Loucy (cell line): ENCODE measurements at regions not wholly inside any gene's neighbourhood (a gene's known extent, or its start where the extent isn't known, plus 50 kb on each side); places are given as distances from the start of the nearest gene placed in this dataset.

ENCODE experiments used
- H2AFZ ChIP-seq: fragments of 200-600 bp; sonication (generic); 2 replicates; pipeline ENCODE4 v1.6.0; 2016; ENCODE audit warnings: antibody characterized with exemption, mild to moderate bottlenecking, low read length, moderate library complexity
- H3F3A ChIP-seq: fragments of 200-600 bp; 2 replicates; pipeline ENCODE4 v1.6.0; 2016; ENCODE audit warnings: antibody characterized with exemption, low read depth, mild to moderate bottlenecking
- H3K27me3 ChIP-seq: fragments of 200-600 bp; sonication (generic); 2 replicates; pipeline ENCODE4 v1.6.1; 2014; ENCODE audit warnings: low read length, mild to moderate bottlenecking; ENCODE audit not compliant: insufficient read depth, poor library complexity, severe bottlenecking
- H3K36me3 ChIP-seq: fragments of 200-600 bp; sonication (generic); 2 replicates; pipeline ENCODE4 v1.6.1; 2016; ENCODE audit warnings: low read length; ENCODE audit not compliant: insufficient read depth
- H3K4me1 ChIP-seq: fragments of 200-600 bp; sonication (generic); 2 replicates; pipeline ENCODE4 v1.5.1; 2014; ENCODE audit warnings: low read length, mild to moderate bottlenecking; ENCODE audit not compliant: insufficient read depth, poor library complexity, severe bottlenecking
- H3K4me2 ChIP-seq: fragments of 200-600 bp; sonication (generic); 2 replicates; pipeline ENCODE4 v1.6.0; 2014; ENCODE audit warnings: antibody characterized with exemption, low read length, low read depth, mild to moderate bottlenecking; ENCODE audit not compliant: poor library complexity, severe bottlenecking
- H3K4me3 ChIP-seq: fragments of 200-600 bp; sonication (generic); 2 replicates; pipeline ENCODE4 v1.5.1; 2014; ENCODE audit warnings: low read length, mild to moderate bottlenecking, mixed read lengths; ENCODE audit not compliant: poor library complexity, severe bottlenecking
- H3K79me2 ChIP-seq: fragments of 200-600 bp; sonication (generic); 2 replicates; pipeline ENCODE4 v1.6.1; 2014; ENCODE audit warnings: low read length; ENCODE audit not compliant: insufficient read depth
- H3K9ac ChIP-seq: fragments of 200-600 bp; sonication (generic); 2 replicates; pipeline ENCODE4 v1.6.0; 2014; ENCODE audit warnings: mild to moderate bottlenecking, low read depth, low read length, moderate library complexity; ENCODE audit not compliant: poor library complexity, severe bottlenecking
- H3K9me2 ChIP-seq: fragments of 200-600 bp; sonication (generic); replicated peaks from 2 replicates; pipeline ENCODE4 v1.6.1; 2016; ENCODE audit warnings: low read depth, low read length, mixed read lengths
- H3K9me3 ChIP-seq: fragments of 200-600 bp; sonication (generic); 2 replicates; pipeline ENCODE4 v1.6.1; 2014; ENCODE audit warnings: mild to moderate bottlenecking, antibody characterized with exemption, low read length, low read depth; ENCODE audit not compliant: insufficient read depth
- H4K20me1 ChIP-seq: fragments of 200-600 bp; sonication (generic); 2 replicates; pipeline ENCODE4 v1.6.0; 2014; ENCODE audit warnings: antibody characterized with exemption, low read length, mild to moderate bottlenecking; ENCODE audit not compliant: insufficient read depth, poor library complexity, severe bottlenecking
- CTCF ChIP-seq: fragments of 200-600 bp; sonication (generic); conservative IDR thresholded peaks from 2 replicates; pipeline ENCODE4 v1.5.1; 2014; ENCODE audit warnings: mild to moderate bottlenecking, antibody characterized with exemption, low read length
- EZH2phosphoT487 ChIP-seq: fragments of 200-600 bp; IDR thresholded peaks from 2 replicates; pipeline ENCODE4 v1.6.1; 2018; ENCODE audit warnings: antibody characterized with exemption, mild to moderate bottlenecking, moderate library complexity, borderline replicate concordance

DNA sequence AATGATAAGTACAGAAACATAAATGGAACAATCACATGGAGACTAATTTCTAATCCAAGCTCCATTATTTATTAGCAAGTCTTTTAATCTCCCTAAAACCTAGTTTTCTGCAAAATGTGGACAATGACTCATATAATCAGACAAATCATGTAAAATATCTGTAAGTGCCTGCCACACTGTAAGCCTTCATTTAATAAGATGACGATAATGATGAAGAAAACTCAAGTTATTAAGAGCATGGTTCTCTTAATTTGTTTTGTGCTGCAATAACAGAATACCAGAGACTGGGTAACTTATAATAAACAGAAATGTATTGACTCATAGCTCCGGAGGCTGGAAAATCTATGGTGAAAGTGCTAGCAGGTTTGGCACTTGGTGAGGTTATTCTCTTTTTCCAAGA, 535.3 kb upstream of the LRFN5 start:
- no peak overlapping the region for H2AFZ ChIP-seq
- no peak overlapping the region for H3K4me3 ChIP-seq
- H3K4me2 ChIP-seq, result no peak overlapping the region
- TF ChIP-seq CTCF (no peak), EZH2phosphoT487 (no peak)
- no peaks in the 10 kb centered on the region for H3K36me3 ChIP-seq
- H3K4me1 ChIP-seq, result no peaks in the 10 kb centered on the region
- no peaks in the 10 kb centered on the region for H3K9me3 ChIP-seq
- H3K79me2 ChIP-seq, result no peaks in the 10 kb centered on the region
- no peaks in the 10 kb centered on the region for H3F3A ChIP-seq
- H3K9me2 ChIP-seq, result no peaks in the 10 kb centered on the region
- no peaks in the 10 kb centered on the region for H3K27me3 ChIP-seq
- no peak overlapping the region for H3K9ac ChIP-seq
- no peaks in the 10 kb centered on the region for H4K20me1 ChIP-seq

DNA sequence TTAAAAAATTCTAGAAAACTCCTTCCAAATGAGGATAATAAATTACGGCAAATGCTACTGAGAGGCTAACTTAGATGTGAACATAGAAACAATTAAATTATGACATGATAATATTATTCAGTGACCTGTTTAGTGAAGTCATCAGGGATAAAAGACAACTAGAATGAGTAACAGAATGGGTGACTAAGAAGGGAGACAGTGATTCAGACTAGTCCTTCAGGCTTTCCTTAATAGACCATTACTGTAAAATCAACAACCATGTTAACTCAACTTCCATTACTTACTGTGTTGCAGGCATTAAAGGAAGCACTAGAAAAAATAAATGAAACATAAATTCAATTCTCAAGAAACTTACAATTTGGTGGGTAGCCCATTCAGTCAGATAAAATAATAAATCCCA, 543.9 kb upstream of the LRFN5 start:
- no peaks in the 10 kb centered on the region for H3K27me3 ChIP-seq
- H3K4me3 ChIP-seq, result no peak overlapping the region
- no peaks in the 10 kb centered on the region for H3K9me2 ChIP-seq
- no peak overlapping the region for H2AFZ ChIP-seq
- H3K4me2 ChIP-seq, result no peak overlapping the region
- no peaks in the 10 kb centered on the region for H3K36me3 ChIP-seq
- no peaks in the 10 kb centered on the region for H3K4me1 ChIP-seq
- TF ChIP-seq EZH2phosphoT487 (no peak), CTCF (no peak)
- H3K9ac ChIP-seq, result no peak overlapping the region
- H4K20me1 ChIP-seq, result no peaks in the 10 kb centered on the region
- no peaks in the 10 kb centered on the region for H3F3A ChIP-seq
- no peaks in the 10 kb centered on the region for H3K9me3 ChIP-seq
- no peaks in the 10 kb centered on the region for H3K79me2 ChIP-seq

DNA sequence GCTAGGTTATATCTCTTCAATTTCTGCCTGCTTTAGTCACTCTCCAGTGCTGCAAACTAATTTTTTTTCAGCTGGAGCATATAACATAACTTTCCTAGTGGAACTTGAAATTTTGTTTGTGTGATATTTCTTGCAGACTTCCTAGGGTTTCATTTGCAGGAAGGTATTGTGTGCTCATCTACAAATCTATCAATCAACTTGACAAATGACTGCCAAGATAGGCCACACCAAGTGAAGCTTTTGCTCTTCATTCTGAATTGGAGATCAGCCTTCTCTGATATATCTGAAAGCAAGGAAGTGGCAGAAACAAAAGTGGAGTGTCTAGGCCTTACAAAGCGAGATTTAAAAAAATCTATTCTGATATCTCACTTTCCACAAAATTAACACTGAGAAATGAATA, 551.1 kb upstream of the LRFN5 start:
- H3K79me2 ChIP-seq, result no peaks in the 10 kb centered on the region
- no peaks in the 10 kb centered on the region for H3K9me2 ChIP-seq
- no peaks in the 10 kb centered on the region for H3F3A ChIP-seq
- H4K20me1 ChIP-seq, result no peaks in the 10 kb centered on the region
- H3K9me3 ChIP-seq, result no peaks in the 10 kb centered on the region
- TF ChIP-seq EZH2phosphoT487, result no peak
- no peak for TF ChIP-seq CTCF
- H3K4me2 ChIP-seq, result no peak overlapping the region
- no peak overlapping the region for H3K4me3 ChIP-seq
- no peak overlapping the region for H3K9ac ChIP-seq
- no peaks in the 10 kb centered on the region for H3K4me1 ChIP-seq
- H2AFZ ChIP-seq, result no peak overlapping the region
- H3K27me3 ChIP-seq, result no peaks in the 10 kb centered on the region
- no peaks in the 10 kb centered on the region for H3K36me3 ChIP-seq
